H9 (cell line): ENCODE measurements at regions not wholly inside any gene's neighbourhood (a gene's known extent, or its start where the extent isn't known, plus 50 kb on each side); places are given as distances from the start of the nearest gene placed in this dataset.

Source experiments
- DNase-seq: peaks from one replicate; pipeline ENCODE4 v3.0.0-alpha.2; 2017
- H2AFZ ChIP-seq: one replicate; pipeline ENCODE4 v1.6.1; 2013; ENCODE audit warnings: mild to moderate bottlenecking, low read length, control low read depth, moderate library complexity
- H2AK5ac ChIP-seq: 2 replicates; pipeline ENCODE4 v1.6.1; 2013; ENCODE audit warnings: low read length, control low read depth, mixed read lengths; ENCODE audit not compliant: insufficient read length
- H2BK120ac ChIP-seq: one replicate; pipeline ENCODE4 v1.6.1; 2013; ENCODE audit warnings: low read depth, mild to moderate bottlenecking, low read length, control low read depth, inconsistent platforms; ENCODE audit not compliant: poor library complexity, severe bottlenecking
- H2BK12ac ChIP-seq: 2 replicates; pipeline ENCODE4 v1.6.1; 2013; ENCODE audit warnings: low read length, control low read depth, mixed read lengths, low read depth; ENCODE audit not compliant: insufficient read length
- H2BK15ac ChIP-seq: 2 replicates; pipeline ENCODE4 v1.6.1; 2013; ENCODE audit warnings: low read depth, low read length, control low read depth
- H2BK20ac ChIP-seq: one replicate; pipeline ENCODE4 v1.6.1; 2013; ENCODE audit warnings: low read depth, mild to moderate bottlenecking, low read length, control low read depth, inconsistent platforms; ENCODE audit not compliant: poor library complexity, severe bottlenecking
- H2BK5ac ChIP-seq: 2 replicates; pipeline ENCODE4 v1.6.1; 2013; ENCODE audit warnings: low read length, control low read depth, mixed read lengths; ENCODE audit not compliant: insufficient read length
- H3K14ac ChIP-seq: 2 replicates; pipeline ENCODE4 v1.6.1; 2013; ENCODE audit warnings: low read length, control low read depth; ENCODE audit not compliant: insufficient read depth
- H3K18ac ChIP-seq: 2 replicates; pipeline ENCODE4 v1.6.1; 2013; ENCODE audit warnings: low read depth, mild to moderate bottlenecking, mixed read lengths, low read length, control low read depth; ENCODE audit not compliant: insufficient read length
- H3K23ac ChIP-seq: 2 replicates; pipeline ENCODE4 v1.6.1; 2013; ENCODE audit warnings: low read length, control low read depth, mixed read lengths, low read depth; ENCODE audit not compliant: insufficient read length
- H3K23me2 ChIP-seq: 2 replicates; pipeline ENCODE4 v1.6.1; 2013; ENCODE audit warnings: low read depth, mild to moderate bottlenecking, mixed read lengths, low read length, control low read depth; ENCODE audit not compliant: insufficient read length, poor library complexity, severe bottlenecking
- H3K27ac ChIP-seq: 2 replicates; pipeline ENCODE4 v1.5.1; 2013; ENCODE audit warnings: low read length, control low read depth, mixed read lengths, low read depth; ENCODE audit not compliant: insufficient read length
- H3K27me3 ChIP-seq: 2 replicates; pipeline ENCODE4 v1.6.1; 2013; ENCODE audit warnings: low read length, control low read depth, inconsistent platforms; ENCODE audit not compliant: insufficient read depth
- H3K4ac ChIP-seq: 2 replicates; pipeline ENCODE4 v1.6.1; 2013; ENCODE audit warnings: low read depth, mild to moderate bottlenecking, control low read depth, inconsistent platforms, low read length, moderate library complexity
- H3K4me1 ChIP-seq: 2 replicates; pipeline ENCODE4 v1.6.1; 2013; ENCODE audit warnings: low read length, control low read depth, inconsistent platforms; ENCODE audit not compliant: insufficient read depth
- H3K4me2 ChIP-seq: 2 replicates; pipeline ENCODE4 v1.6.1; 2013; ENCODE audit warnings: low read length, control low read depth, mixed read lengths; ENCODE audit not compliant: insufficient read length, insufficient read depth
- H3K56ac ChIP-seq: 2 replicates; pipeline ENCODE4 v1.6.1; 2013; ENCODE audit warnings: low read depth, mild to moderate bottlenecking, mixed read lengths, low read length, control low read depth; ENCODE audit not compliant: insufficient read length
- H3K79me1 ChIP-seq: 2 replicates; pipeline ENCODE4 v1.6.1; 2013; ENCODE audit warnings: low read depth, mild to moderate bottlenecking, moderate library complexity, low read length, control low read depth, inconsistent platforms; ENCODE audit not compliant: insufficient read depth, poor library complexity, severe bottlenecking
- H3K79me2 ChIP-seq: 2 replicates; pipeline ENCODE4 v1.6.1; 2013; ENCODE audit warnings: low read length, control low read depth, inconsistent platforms; ENCODE audit not compliant: insufficient read depth
- H3K9ac ChIP-seq: 2 replicates; pipeline ENCODE4 v1.6.1; 2013; ENCODE audit warnings: low read length, control low read depth, mixed read lengths; ENCODE audit not compliant: insufficient read length; ENCODE audit errors: extremely low read depth
- H3K9me3 ChIP-seq: one replicate; pipeline ENCODE4 v1.6.1; 2013; ENCODE audit warnings: low read depth, low read length, inconsistent platforms; ENCODE audit not compliant: control insufficient read depth
- H3T11ph ChIP-seq: one replicate; pipeline ENCODE4 v1.6.1; 2013; ENCODE audit warnings: mild to moderate bottlenecking, low read length, control low read depth, inconsistent platforms
- H4K20me1 ChIP-seq: one replicate; pipeline ENCODE4 v1.6.1; 2013; ENCODE audit not compliant: control insufficient read depth, insufficient read length, insufficient read depth
- H4K5ac ChIP-seq: 2 replicates; pipeline ENCODE4 v1.6.1; 2013; ENCODE audit warnings: low read depth, mild to moderate bottlenecking, mixed read lengths, low read length, control low read depth; ENCODE audit not compliant: insufficient read length
- H4K8ac ChIP-seq: replicated peaks from 2 replicates; pipeline ENCODE4 v1.6.1; 2013; ENCODE audit warnings: low read length, control low read depth, mixed read lengths, low read depth; ENCODE audit not compliant: insufficient read length
- H4K91ac ChIP-seq: 2 replicates; pipeline ENCODE4 v1.6.1; 2013; ENCODE audit warnings: low read depth, mild to moderate bottlenecking, moderate library complexity, mixed read lengths, low read length, control low read depth; ENCODE audit not compliant: insufficient read length
- H3K27ac Mint-ChIP-seq, 3 experiments: 2 replicates in 2 of 3; 3 replicates in 1 of 3; pipeline ENCODE4 v1.8.0; 2020 to 2021; ENCODE audit warnings: mixed read lengths in 3 of 3, mild to moderate bottlenecking in 1 of 3, moderate library complexity in 1 of 3
- H3K27me3 Mint-ChIP-seq: 2 replicates; pipeline ENCODE4 v1.8.0; 2021; ENCODE audit warnings: low read depth, mild to moderate bottlenecking, moderate library complexity, mixed read lengths
- H3K36me3 Mint-ChIP-seq, 3 experiments: 2 replicates in 2 of 3; 3 replicates in 1 of 3; pipeline ENCODE4 v1.8.0; 2020 to 2021; ENCODE audit warnings: low read depth in 3 of 3, mixed read lengths in 3 of 3; ENCODE audit not compliant: insufficient read depth in 1 of 3
- H3K4me1 Mint-ChIP-seq, 2 experiments: 2 replicates each; pipeline ENCODE4 v1.8.0; 2020; ENCODE audit warnings: mixed read lengths in 2 of 2
- H3K4me3 Mint-ChIP-seq, 2 experiments: 2 replicates in 1 of 2; 3 replicates in 1 of 2; pipeline ENCODE4 v1.8.0; 2020 to 2021; ENCODE audit warnings: mild to moderate bottlenecking in 2 of 2, mixed read lengths in 2 of 2, moderate library complexity in 1 of 2
- H3K9me3 Mint-ChIP-seq, 2 experiments: 2 replicates in 1 of 2; 3 replicates in 1 of 2; pipeline ENCODE4 v1.8.0; 2020; ENCODE audit warnings: mild to moderate bottlenecking in 2 of 2, mixed read lengths in 2 of 2, moderate library complexity in 1 of 2
- WGBS: extraction: QIAGEN DNeasy Blood & Tissue Kit; methylation state at CpG from one replicate; pipeline ENCODE4 v1.1.7; 2013; ENCODE audit warnings: missing lambda C conversion rate, low lambda C conversion rate, mixed read lengths; ENCODE audit not compliant: insufficient read length; ENCODE audit errors: extremely low coverage; 5-methylcytosine and 5-hydroxymethylcytosine counted together
- TF ChIP-seq, protein P1 (sequence below): fragments of 200-600 bp; sonication (generic); conservative IDR thresholded peaks from 3 replicates; pipeline ENCODE4 v1.8.0; 2021; ENCODE audit warnings: antibody characterized with exemption, mild to moderate bottlenecking

- no peak overlapping the region for H4K5ac ChIP-seq
- H2BK120ac ChIP-seq = no peak overlapping the region
- no peaks in the 10 kb centered on the region for H3K27me3 ChIP-seq
- TF ChIP-seq, protein P1, sequence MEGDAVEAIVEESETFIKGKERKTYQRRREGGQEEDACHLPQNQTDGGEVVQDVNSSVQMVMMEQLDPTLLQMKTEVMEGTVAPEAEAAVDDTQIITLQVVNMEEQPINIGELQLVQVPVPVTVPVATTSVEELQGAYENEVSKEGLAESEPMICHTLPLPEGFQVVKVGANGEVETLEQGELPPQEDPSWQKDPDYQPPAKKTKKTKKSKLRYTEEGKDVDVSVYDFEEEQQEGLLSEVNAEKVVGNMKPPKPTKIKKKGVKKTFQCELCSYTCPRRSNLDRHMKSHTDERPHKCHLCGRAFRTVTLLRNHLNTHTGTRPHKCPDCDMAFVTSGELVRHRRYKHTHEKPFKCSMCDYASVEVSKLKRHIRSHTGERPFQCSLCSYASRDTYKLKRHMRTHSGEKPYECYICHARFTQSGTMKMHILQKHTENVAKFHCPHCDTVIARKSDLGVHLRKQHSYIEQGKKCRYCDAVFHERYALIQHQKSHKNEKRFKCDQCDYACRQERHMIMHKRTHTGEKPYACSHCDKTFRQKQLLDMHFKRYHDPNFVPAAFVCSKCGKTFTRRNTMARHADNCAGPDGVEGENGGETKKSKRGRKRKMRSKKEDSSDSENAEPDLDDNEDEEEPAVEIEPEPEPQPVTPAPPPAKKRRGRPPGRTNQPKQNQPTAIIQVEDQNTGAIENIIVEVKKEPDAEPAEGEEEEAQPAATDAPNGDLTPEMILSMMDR = peak; percentile 66
- H3K79me1 ChIP-seq = no peaks in the 10 kb centered on the region
- H2BK5ac ChIP-seq = no peak overlapping the region
- no peak overlapping the region for H2BK12ac ChIP-seq
- H3K23ac ChIP-seq = no peak overlapping the region
- no peaks in the 10 kb centered on the region for H4K20me1 ChIP-seq
- H3K4me3 Mint-ChIP-seq = 0 out of 5 replicates have a peak overlapping the region, but pooled peaks of 1 of the 2 experiments have one; percentile 27
- H3K14ac ChIP-seq = no peak overlapping the region
- no peak overlapping the region for H4K8ac ChIP-seq
- no peaks in the 10 kb centered on the region for H3K23me2 ChIP-seq
- H3K9ac ChIP-seq = no peak overlapping the region
- H3K56ac ChIP-seq = no peak overlapping the region
- H3K36me3 Mint-ChIP-seq = no peaks in the 10 kb centered on the region
- H3K27ac ChIP-seq = peak overlapping the region; percentile 27
- H3K9me3 Mint-ChIP-seq = no peaks in the 10 kb centered on the region
- WGBS = no CpG with 5 or more reads among the region's 4 CpGs
- DNase-seq = no peak
- H2AK5ac ChIP-seq = no peak overlapping the region
- no peak overlapping the region for H3K4me2 ChIP-seq
- no peak overlapping the region for H3K18ac ChIP-seq
- H3K4ac ChIP-seq = no peak overlapping the region
- no peaks in the 10 kb centered on the region for H3K9me3 ChIP-seq
- H2AFZ ChIP-seq = no peak overlapping the region
- H3T11ph ChIP-seq = no peak overlapping the region
- H3K79me2 ChIP-seq = no peaks in the 10 kb centered on the region
- peak overlapping the region in 2 of 3 experiments; percentile 77 to 99; a peak in 4 of 7 replicates for H3K27ac Mint-ChIP-seq
- H4K91ac ChIP-seq = no peak overlapping the region
- peaks cover 34 to 47% of the 10 kb centered on the region in 2 experiments for H3K4me1 Mint-ChIP-seq
- no peaks in the 10 kb centered on the region for H3K27me3 Mint-ChIP-seq
- no peak overlapping the region for H2BK15ac ChIP-seq
- H2BK20ac ChIP-seq = no peak overlapping the region
- H3K4me1 ChIP-seq = peaks cover 10% of the 10 kb centered on the region; the same call in 1 of the 2 replicates
Measured at GRCh38 chr13:73767747-73768315, 366.4 kb downstream of the KLF12 start.
